ACC112 (cell line): ENCODE measurements at regions not wholly inside any gene's neighbourhood (a gene's known extent, or its start where the extent isn't known, plus 50 kb on each side); places are given as distances from the start of the nearest gene placed in this dataset.

Experiments used
- H2AFZ ChIP-seq: fragments of 200-600 bp; sonication (generic); one replicate; pipeline ENCODE4 v1.6.0; 2017; ENCODE audit warnings: antibody characterized with exemption, low read length; ENCODE audit not compliant: unreplicated experiment
- H3K27ac ChIP-seq: fragments of 200-600 bp; sonication (generic); 2 replicates; pipeline ENCODE4 v1.5.1; 2014; ENCODE audit warnings: low read depth, mild to moderate bottlenecking, antibody characterized with exemption, low read length, moderate library complexity
- H3K27me3 ChIP-seq: fragments of 200-600 bp; sonication (generic); 2 replicates; pipeline ENCODE4 v1.6.1; 2014; ENCODE audit warnings: mild to moderate bottlenecking, antibody characterized with exemption, low read length, moderate library complexity, mixed read lengths; ENCODE audit not compliant: insufficient read depth
- H3K36me3 ChIP-seq: fragments of 200-600 bp; sonication (generic); 2 replicates; pipeline ENCODE4 v1.6.1; 2016; ENCODE audit warnings: mild to moderate bottlenecking, antibody characterized with exemption, low read length, moderate library complexity, mixed read lengths; ENCODE audit not compliant: insufficient read depth
- H3K4me1 ChIP-seq: fragments of 200-600 bp; sonication (generic); one replicate; pipeline ENCODE4 v1.6.1; 2016; ENCODE audit warnings: low read length, mixed read lengths; ENCODE audit not compliant: insufficient read depth, unreplicated experiment, control insufficient read depth
- H3K4me3 ChIP-seq: fragments of 200-600 bp; sonication (generic); 2 replicates; pipeline ENCODE4 v1.5.1; 2014; ENCODE audit warnings: mild to moderate bottlenecking, low read depth, low read length
- H3K79me2 ChIP-seq: fragments of 200-600 bp; sonication (generic); one replicate; pipeline ENCODE4 v1.6.0; 2016; ENCODE audit warnings: low read length; ENCODE audit not compliant: control insufficient read depth, unreplicated experiment, insufficient read depth

DNA sequence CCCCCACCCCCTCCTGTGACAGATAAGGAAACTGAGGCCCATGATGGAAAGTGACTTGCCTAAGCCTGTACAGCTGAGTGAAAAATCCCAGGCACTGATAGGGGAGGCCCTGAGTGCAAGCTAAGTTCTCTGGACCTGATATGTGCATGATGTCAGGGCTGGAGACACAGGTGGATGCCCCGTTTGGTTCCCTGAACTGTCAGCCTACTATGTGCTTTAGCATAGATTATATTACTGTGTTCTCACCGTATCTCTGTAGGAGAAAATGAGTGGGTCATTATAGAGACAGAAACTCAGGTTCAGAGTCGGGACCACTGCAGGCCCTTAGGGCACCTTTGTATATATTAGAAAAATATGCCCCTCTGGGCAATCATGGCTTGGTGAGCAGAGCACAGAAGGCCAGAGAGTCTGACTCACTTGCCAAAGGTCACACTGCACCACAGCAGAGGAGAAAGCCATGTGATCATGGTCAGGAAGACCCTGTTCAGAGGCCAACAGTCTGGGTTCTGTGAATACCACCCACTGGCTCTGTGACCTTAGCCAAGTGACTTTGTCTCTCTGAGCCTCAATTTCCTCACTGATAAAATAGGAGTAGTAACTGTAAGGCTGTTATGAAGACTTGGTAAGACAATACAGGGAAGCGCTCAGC is 145.8 kb upstream of the WNT4 start:
- H3K4me1 ChIP-seq: peaks cover 6% of the 10 kb centered on the region
- H3K27ac ChIP-seq: no peak overlapping the region
- no peak overlapping the region for H2AFZ ChIP-seq
- no peaks in the 10 kb centered on the region for H3K36me3 ChIP-seq
- peaks cover 28% of the 10 kb centered on the region for H3K27me3 ChIP-seq
- no peaks in the 10 kb centered on the region for H3K79me2 ChIP-seq
- no peak overlapping the region for H3K4me3 ChIP-seq

DNA sequence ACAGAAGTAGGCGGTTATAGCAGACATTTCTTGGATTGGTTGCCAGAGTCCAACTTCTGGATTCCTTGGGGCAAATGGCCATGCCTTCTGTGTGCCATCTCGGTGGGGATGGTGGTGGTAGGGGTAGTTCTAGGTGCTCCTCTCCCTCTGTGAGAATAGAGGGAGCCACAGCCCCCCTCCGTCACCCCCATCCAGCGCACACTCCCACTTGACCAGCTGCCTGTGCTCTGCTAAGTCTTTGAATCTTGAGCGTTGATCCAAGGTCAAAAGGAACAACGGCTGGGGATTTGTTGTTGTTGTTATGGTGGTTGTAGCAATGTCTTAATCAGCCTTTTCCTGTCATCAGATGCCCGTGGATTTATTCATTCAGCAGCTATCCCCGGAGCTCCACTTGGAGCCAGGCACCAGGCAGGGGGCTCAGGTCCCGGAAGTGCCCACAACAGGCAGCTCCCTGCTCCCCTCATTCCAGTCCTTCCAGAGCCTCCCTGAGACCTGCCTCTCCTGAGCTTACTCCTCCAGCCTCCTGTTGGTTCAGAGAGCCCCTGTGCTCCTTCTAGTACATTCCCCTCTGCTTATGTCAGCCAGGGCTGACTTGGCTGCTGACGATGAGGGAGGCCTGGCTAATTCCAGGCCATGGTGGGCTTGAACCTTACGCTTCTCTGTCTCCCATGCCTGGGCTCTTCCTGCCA is 146.6 kb upstream of the WNT4 start:
- Histone ChIP-seq H2AFZ (no peak overlapping the region), H3K27me3 (peaks cover 29% of the 10 kb centered on the region; the same call in 1 of the 2 replicates), H3K4me1 (peaks cover 6% of the 10 kb centered on the region), H3K4me3 (no peak overlapping the region), H3K36me3 (no peaks in the 10 kb centered on the region), H3K79me2 (no peaks in the 10 kb centered on the region), H3K27ac (no peak overlapping the region)

DNA sequence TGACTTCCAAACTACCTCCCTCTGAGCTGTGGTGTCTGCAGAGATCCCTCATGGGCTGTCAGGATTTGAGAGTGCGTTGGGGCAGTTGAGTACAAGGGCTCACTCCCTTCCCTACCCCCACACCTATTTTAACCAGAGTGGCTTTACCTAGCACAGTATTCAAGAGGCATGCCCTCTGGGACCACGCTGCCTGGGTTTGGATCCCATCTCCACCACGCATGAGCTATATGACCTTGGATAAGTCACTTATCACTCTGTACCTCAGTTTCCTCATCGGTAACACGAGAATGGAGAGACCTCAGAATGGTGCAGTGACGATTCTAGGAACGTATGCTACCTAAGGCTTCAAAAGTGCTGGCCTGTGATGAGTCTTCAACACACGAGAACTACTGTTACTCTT is 147.3 kb upstream of the WNT4 start:
- Histone ChIP-seq H3K27me3 (peaks cover 29% of the 10 kb centered on the region), H3K4me3 (no peak overlapping the region), H3K36me3 (no peaks in the 10 kb centered on the region), H2AFZ (no peak overlapping the region), H3K27ac (no peak overlapping the region), H3K79me2 (no peaks in the 10 kb centered on the region), H3K4me1 (peaks cover 6% of the 10 kb centered on the region)

GRCh38 chr1:22290611-22291010 is 147.7 kb upstream of the WNT4 start:
- H3K27me3 ChIP-seq: peaks cover 33% of the 10 kb centered on the region
- peaks cover 6% of the 10 kb centered on the region for H3K4me1 ChIP-seq
- no peaks in the 10 kb centered on the region for H3K79me2 ChIP-seq
- H3K36me3 ChIP-seq: no peaks in the 10 kb centered on the region
- H3K4me3 ChIP-seq: no peak overlapping the region
- H2AFZ ChIP-seq: no peak overlapping the region
- H3K27ac ChIP-seq: no peak overlapping the region

DNA sequence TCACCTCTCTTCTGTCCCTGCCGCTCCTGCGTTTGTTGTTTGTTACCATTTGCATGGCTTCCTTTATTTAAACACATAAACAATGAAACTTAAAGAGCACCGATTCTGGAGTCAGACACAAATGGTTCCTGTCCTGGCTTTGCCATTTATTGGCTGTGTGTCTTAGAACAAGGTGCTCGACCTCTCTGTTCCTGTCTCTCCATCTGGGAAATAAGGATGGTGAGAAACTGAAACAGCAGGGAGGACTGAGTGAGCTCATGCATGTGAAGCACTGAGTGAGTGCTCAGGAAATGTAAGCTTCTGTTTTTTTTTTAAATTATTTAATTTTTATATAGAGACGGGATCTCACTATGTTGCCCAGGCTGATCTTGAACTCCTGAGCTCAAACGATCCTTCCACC is 148.2 kb upstream of the WNT4 start:
- peaks cover 6% of the 10 kb centered on the region for H3K4me1 ChIP-seq
- no peaks in the 10 kb centered on the region for H3K36me3 ChIP-seq
- H2AFZ ChIP-seq: no peak overlapping the region
- no peak overlapping the region for H3K4me3 ChIP-seq
- no peak overlapping the region for H3K27ac ChIP-seq
- H3K79me2 ChIP-seq: no peaks in the 10 kb centered on the region
- H3K27me3 ChIP-seq: peaks cover 38% of the 10 kb centered on the region

GRCh38 chr1:22291494-22291893 is 148.6 kb upstream of the WNT4 start:
- Histone ChIP-seq H3K27ac (no peak overlapping the region), H3K79me2 (no peaks in the 10 kb centered on the region), H3K27me3 (peaks cover 42% of the 10 kb centered on the region), H3K36me3 (no peaks in the 10 kb centered on the region), H3K4me1 (peaks cover 10% of the 10 kb centered on the region), H3K4me3 (no peak overlapping the region), H2AFZ (no peak overlapping the region)

- no peaks in the 10 kb centered on the region for H3K79me2 ChIP-seq
- peaks cover 13% of the 10 kb centered on the region for H3K4me1 ChIP-seq
- H3K27me3 ChIP-seq: peaks cover 49% of the 10 kb centered on the region
- no peak overlapping the region for H3K27ac ChIP-seq
- no peak overlapping the region for H3K4me3 ChIP-seq
- no peak overlapping the region for H2AFZ ChIP-seq
- no peaks in the 10 kb centered on the region for H3K36me3 ChIP-seq
These were observed 149.3 kb upstream of the WNT4 start for GRCh38 chr1:22292011-22292788.

GRCh38 chr1:22295396-22295795 is 152.5 kb upstream of the WNT4 start:
- no peak overlapping the region for H2AFZ ChIP-seq
- H3K27me3 ChIP-seq: peaks cover 72% of the 10 kb centered on the region

DNA sequence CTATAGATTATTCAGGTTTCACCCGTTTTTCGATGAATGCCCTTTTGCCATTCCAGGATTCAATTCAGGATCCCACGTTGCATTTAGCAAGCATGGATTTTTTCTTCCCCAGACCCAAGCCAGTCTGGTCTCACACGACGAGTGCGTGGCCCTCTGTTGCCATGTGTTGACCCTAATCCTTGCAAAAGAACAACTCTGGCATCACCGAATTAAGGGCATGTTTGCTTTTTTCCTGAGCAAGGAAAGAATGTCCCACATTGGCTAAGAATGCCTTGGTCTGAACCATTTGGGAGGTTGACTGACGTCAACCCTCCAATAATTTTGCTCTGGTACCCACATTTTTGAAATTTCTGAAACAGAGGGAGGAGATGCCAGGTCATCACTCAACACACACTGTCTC is 153.0 kb upstream of the WNT4 start:
- Histone ChIP-seq H2AFZ (no peak overlapping the region), H3K27ac (no peak overlapping the region), H3K27me3 (peaks cover 72% of the 10 kb centered on the region), H3K4me3 (no peak overlapping the region), H3K79me2 (no peaks in the 10 kb centered on the region), H3K36me3 (no peaks in the 10 kb centered on the region), H3K4me1 (peaks cover 7% of the 10 kb centered on the region)

More at GRCh38 chr1:22295396-22295795, 152.5 kb upstream of the WNT4 start:
- Histone ChIP-seq H3K36me3 (no peaks in the 10 kb centered on the region), H3K27ac (no peak overlapping the region), H3K79me2 (no peaks in the 10 kb centered on the region), H3K4me1 (peaks cover 7% of the 10 kb centered on the region), H3K4me3 (no peak overlapping the region)

DNA sequence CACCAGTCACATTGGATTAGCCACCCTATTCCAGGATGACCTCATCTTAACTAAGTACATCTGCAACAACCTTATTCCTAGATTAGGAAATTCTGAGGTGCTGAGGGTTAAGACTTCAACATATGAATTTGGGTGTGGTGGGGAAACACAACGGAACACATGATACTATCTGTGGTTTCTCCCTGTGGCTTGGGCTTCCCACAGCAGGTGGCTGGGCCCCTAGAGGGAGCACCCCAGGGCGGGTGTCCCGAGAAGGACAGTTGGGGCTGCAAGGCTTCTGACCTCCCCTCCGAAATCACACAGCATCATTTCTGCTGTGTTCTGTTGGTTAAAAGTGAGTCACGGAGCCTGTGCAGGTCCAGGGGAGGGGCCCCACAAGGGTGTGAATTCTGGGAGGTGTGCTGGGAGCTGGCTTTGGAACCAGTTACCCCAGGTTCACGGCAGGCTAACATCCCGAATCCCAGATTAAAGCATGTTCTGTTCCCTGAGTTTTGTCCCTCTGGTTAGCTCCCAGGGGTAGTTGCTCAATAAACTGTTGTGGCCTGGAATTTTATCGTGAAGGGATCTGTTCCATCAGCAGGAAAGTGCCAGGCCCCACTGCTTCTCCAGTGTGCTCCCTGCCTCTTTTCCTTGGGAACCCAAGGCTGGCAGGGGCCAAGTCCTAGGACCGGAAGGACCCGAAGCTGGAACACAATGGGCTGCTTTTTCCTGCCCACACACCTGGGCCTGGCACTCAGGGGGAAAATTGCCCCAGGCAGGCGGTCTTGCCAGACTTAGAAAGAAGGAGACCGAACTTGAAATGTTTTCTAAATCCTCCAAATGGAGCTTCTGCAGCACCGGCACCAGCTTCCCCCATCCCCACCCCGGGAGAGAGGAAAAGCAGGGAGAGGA is 154.0 kb upstream of the WNT4 start:
- H3K4me3 ChIP-seq: no peak overlapping the region

More for the DNA sequence above, 154.0 kb upstream of the WNT4 start:
- Histone ChIP-seq H3K27ac (no peak overlapping the region), H3K79me2 (no peaks in the 10 kb centered on the region), H3K27me3 (peaks cover 82% of the 10 kb centered on the region), H2AFZ (no peak overlapping the region), H3K4me1 (peaks cover 7% of the 10 kb centered on the region), H3K36me3 (no peaks in the 10 kb centered on the region)
